Spleen (tissue), 7 donors: ENCODE measurements at regions not wholly inside any gene's neighbourhood (a gene's known extent, or its start where the extent isn't known, plus 50 kb on each side); places are given as distances from the start of the nearest gene placed in this dataset.

Experiments
- CTCF ChIP-seq, 11 experiments: fragments of 200-600 bp in 7 of 11; fragments of 450-650 bp in 4 of 11; sonication (generic) in 4 of 11; IDR thresholded peaks in 8 of 11; conservative IDR thresholded peaks in 3 of 11; 1 replicate in 7 of 11; 2 replicates in 4 of 11; pipeline versions ENCODE4 v1.4.0 to v1.8.0; 2016 to 2021; ENCODE audit warnings: antibody characterized with exemption in 11 of 11, inconsistent platforms in 4 of 11, mild to moderate bottlenecking in 1 of 11
- POLR2A ChIP-seq, 3 donors: fragments of 450-650 bp; IDR thresholded peaks; one replicate each; pipeline ENCODE4 v1.5.1; 2017; ENCODE audit warnings: antibody characterized with exemption in 3 of 3, mild to moderate bottlenecking in 1 of 3
- donor health status: DM: no; HTN: no; CAD: no; lungs with moderate emphysema.
- donor health status: DM: no; HTN: no; CAD: no.
- donor health status: DM: no; HTN: no; CAD: no.

GRCh38 chr15:69742361-69742760 lies 289.7 kb downstream of the RPLP1 start:
- TF ChIP-seq CTCF (IDR thresholded peaks at IDR 0.05 in 8 of 11, conservative IDR thresholded peaks at IDR 0.05 in 3 of 11): no peak
- no peak for TF ChIP-seq POLR2A (IDR thresholded peaks at IDR 0.05)
